Activated T-cell treated with anti-CD3 and anti-CD28 coated beads, Interleukin-2, amount 50 U/mL, for 4 hours (primary cell): ENCODE measurements at regions not wholly inside any gene's neighbourhood (a gene's known extent, or its start where the extent isn't known, plus 50 kb on each side); places are given as distances from the start of the nearest gene placed in this dataset.
"Not testable (repeated sequence)": the region's sequence is repeated elsewhere in the genome, so short reads cannot be mapped to it uniquely, and the experiment has no call there.

Experiments
- ATAC-seq, 2 donors: fragments of 200-7000 bp; cut with Tn5 transposase; one replicate each; pipeline ENCODE4 v1.10.0; 2021
- DNase-seq: peaks from one replicate; pipeline ENCODE4 v3.0.0-alpha.2; 2020
- H3K27me3 Mint-ChIP-seq: one replicate; pipeline ENCODE4 v1.8.0; 2021; ENCODE audit warnings: low read depth, mixed read lengths
- H3K36me3 Mint-ChIP-seq: one replicate; pipeline ENCODE4 v1.8.0; 2022; ENCODE audit warnings: mixed read lengths; ENCODE audit not compliant: insufficient read depth
- H3K4me1 Mint-ChIP-seq: one replicate; pipeline ENCODE4 v1.8.0; 2021; ENCODE audit warnings: low read depth, mixed read lengths
- H3K4me3 Mint-ChIP-seq: one replicate; pipeline ENCODE4 v1.8.0; 2021; ENCODE audit warnings: mild to moderate bottlenecking, moderate library complexity, mixed read lengths
- H3K9me3 Mint-ChIP-seq: one replicate; pipeline ENCODE4 v1.8.0; 2021; ENCODE audit warnings: mixed read lengths

DNA sequence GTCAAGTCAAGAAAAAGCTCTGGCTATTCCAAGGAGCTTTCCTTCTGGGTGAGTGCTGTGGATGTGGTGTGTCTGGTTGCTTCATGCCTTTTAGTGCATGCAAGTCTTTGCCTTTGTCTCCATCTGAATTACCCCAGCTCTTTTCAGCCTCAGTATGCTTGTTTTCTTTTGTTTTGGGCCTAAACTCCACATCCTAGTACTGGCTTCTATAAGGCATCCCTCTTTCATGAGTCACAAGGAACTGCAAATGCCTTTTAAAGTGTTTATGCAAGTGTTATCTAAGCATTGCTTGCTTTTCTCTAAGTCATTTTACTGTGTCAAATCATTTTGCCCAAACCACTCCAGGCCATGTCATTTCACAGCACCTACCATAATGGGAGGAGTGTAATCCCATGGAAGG is 132.1 kb downstream of the PLCE1 start:
- no peaks in the 10 kb centered on the region for H3K27me3 Mint-ChIP-seq
- DNase-seq: no peak

DNA sequence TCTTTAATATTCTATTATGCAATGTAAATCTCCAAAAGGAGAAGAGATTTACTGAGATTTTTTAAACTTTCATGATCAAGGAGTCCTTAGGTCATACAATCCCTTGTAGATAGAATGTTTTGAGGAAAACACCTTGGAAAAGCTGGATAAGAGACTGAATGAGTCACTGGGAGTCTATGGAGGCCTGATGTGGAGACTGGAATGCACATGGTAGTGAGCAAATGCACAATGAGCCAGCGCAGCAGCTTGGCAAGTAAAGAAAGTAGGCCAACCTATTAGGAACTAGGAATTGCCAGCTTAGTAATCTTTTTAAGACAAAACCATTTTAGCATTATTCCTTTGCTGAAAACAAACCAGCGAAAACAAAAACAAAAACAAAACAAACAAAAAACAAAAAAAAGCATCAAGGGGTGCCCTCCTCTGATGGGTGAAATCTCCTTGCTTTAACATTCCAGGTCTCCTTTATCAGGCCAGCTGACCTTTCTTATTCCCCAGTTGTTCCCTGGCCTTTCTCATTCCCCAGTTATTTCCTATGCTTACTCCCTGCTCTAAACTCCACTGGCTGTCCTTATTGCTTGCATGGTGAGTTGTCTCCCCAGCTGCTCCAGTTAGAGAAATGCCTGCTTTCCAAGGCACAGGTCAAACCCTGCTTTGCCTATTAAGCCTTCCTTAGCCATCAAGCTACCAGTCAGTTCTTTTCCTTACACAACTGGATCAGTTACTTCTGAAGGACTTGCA is 135.8 kb downstream of the PLCE1 start:
- Mint-ChIP-seq H3K4me3 (no peak overlapping the region), H3K4me1 (no peaks in the 10 kb centered on the region), H3K27me3 (no peaks in the 10 kb centered on the region), H3K36me3 (no peaks in the 10 kb centered on the region), H3K9me3 (no peaks in the 10 kb centered on the region)
- DNase-seq (no peak), ATAC-seq (no peak)

More for the DNA sequence above, 132.1 kb downstream of the PLCE1 start:
- Mint-ChIP-seq H3K9me3 (no peaks in the 10 kb centered on the region), H3K4me1 (no peaks in the 10 kb centered on the region), H3K4me3 (no peak overlapping the region), H3K36me3 (no peaks in the 10 kb centered on the region)
- no peak for ATAC-seq

- H3K36me3 Mint-ChIP-seq: no peaks in the 10 kb centered on the region
- no peaks in the 10 kb centered on the region for H3K27me3 Mint-ChIP-seq
- H3K4me3 Mint-ChIP-seq: no peak overlapping the region
- ATAC-seq: no peak
- H3K9me3 Mint-ChIP-seq: no peaks in the 10 kb centered on the region
- no peak for DNase-seq
- H3K4me1 Mint-ChIP-seq: no peaks in the 10 kb centered on the region
Observed at GRCh38 chr10:94131885-94132284, 138.2 kb downstream of the PLCE1 start.

DNA sequence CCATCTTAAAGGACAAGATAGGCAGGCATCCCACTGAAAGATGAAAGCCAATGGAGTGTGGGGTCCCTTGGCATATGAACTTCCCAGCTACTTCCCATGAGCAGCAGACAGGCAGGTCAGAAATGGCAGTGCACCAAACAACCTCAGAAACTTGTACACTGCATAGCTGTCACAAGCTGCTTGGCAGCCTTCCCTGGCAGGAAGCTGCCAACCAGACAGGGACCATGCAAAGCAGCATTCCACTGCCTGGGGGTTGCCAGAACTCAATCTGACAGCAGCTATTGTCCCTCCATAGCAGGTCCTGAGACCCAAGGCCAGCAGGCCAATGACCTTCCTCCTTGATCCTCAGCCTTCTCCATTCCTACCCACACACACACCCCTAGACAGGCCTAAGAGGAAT is 139.5 kb downstream of the PLCE1 start:
- Mint-ChIP-seq H3K27me3 (peaks cover 2% of the 10 kb centered on the region), H3K4me3 (no peak overlapping the region), H3K4me1 (no peaks in the 10 kb centered on the region), H3K9me3 (no peaks in the 10 kb centered on the region), H3K36me3 (no peaks in the 10 kb centered on the region)
- DNase-seq (no peak), ATAC-seq (no peak)

DNA sequence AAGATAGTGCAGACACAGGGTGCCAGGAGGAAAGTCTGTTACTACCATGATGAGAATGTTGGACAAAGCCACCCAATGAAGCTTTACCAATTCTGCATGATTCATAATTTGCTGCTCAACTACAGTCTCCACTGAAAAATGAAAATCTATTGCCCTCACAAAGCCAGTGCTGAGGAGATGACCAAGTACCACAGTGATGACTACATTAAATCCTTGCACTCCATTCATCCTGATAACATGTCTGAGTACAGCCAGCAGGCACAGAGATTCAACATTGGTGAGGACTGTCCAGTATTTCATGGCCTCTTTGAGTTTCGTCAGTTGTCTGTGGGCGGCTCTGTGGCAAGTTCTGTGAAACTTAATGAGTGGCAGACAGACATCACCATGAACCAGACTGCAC is 144.0 kb downstream of the PLCE1 start:
- Mint-ChIP-seq H3K27me3 (peaks cover 2% of the 10 kb centered on the region), H3K9me3 (no peaks in the 10 kb centered on the region), H3K4me3 (no peak overlapping the region), H3K36me3 (no peaks in the 10 kb centered on the region), H3K4me1 (no peaks in the 10 kb centered on the region)
- ATAC-seq (no peak), DNase-seq (no peak)

DNA sequence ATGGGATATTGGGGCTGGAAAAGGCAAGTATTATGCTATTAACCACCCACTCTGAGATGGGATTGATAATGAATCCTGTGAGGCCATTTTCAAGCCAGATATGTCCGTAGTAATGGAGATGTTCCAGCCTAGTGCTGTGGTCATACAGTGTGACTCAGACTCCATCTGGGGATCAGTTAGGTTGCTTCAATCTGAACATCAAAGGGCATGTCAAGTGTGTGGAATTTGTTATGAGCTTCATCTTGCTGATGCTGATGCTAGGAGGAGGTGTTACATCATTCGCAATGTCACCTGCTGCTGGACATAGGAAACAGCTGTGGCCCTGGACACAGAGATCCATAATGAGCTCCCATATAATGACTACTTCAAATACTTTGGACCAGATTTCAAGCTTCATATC is 144.7 kb downstream of the PLCE1 start:
- Mint-ChIP-seq H3K4me3 (no peak overlapping the region), H3K4me1 (no peaks in the 10 kb centered on the region), H3K27me3 (peaks cover 2% of the 10 kb centered on the region), H3K36me3 (no peaks in the 10 kb centered on the region), H3K9me3 (no peaks in the 10 kb centered on the region)
- ATAC-seq (no peak), DNase-seq (no peak)

- no peaks in the 10 kb centered on the region for H3K4me1 Mint-ChIP-seq
- no peaks in the 10 kb centered on the region for H3K9me3 Mint-ChIP-seq
- H3K27me3 Mint-ChIP-seq: no peaks in the 10 kb centered on the region
- H3K4me3 Mint-ChIP-seq: no peak overlapping the region
- ATAC-seq (no peak), DNase-seq (no peak)
- no peaks in the 10 kb centered on the region for H3K36me3 Mint-ChIP-seq
Observed at GRCh38 chr10:94143261-94143660, 149.5 kb downstream of the PLCE1 start.

GRCh38 chr10:94146313-94146712 is 152.6 kb downstream of the PLCE1 start:
- DNase-seq (no peak), ATAC-seq (no peak)
- Mint-ChIP-seq H3K36me3 (no peaks in the 10 kb centered on the region), H3K9me3 (no peaks in the 10 kb centered on the region), H3K27me3 (no peaks in the 10 kb centered on the region), H3K4me3 (no peak overlapping the region), H3K4me1 (no peaks in the 10 kb centered on the region)

- no peaks in the 10 kb centered on the region for H3K4me1 Mint-ChIP-seq
- no peaks in the 10 kb centered on the region for H3K9me3 Mint-ChIP-seq
- no peak overlapping the region for H3K4me3 Mint-ChIP-seq
- no peaks in the 10 kb centered on the region for H3K27me3 Mint-ChIP-seq
- no peaks in the 10 kb centered on the region for H3K36me3 Mint-ChIP-seq
- ATAC-seq: no peak
- no peak for DNase-seq
Observed at GRCh38 chr10:94146746-94147145, 153.0 kb downstream of the PLCE1 start.

DNA sequence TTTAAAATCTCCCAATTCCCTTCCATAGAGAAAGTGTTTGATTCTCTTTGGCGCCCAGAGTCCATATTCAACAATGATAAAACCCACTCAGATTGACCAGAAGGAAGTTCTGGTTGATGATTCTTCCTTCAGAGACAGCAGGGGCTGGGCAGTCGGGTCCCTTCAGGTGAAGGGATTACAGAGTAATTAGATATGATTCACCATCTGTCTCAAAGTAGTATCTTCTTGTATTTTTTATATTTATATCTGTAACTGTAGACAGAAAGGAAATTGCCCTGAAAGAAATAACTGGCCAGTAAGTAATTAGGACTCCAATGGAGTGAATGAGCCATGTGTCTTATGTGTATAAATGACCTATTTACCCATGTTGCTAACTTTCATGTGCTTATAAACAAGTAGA is 156.0 kb downstream of the PLCE1 start:
- ATAC-seq (no peak), DNase-seq (no peak)
- Mint-ChIP-seq H3K36me3 (no peaks in the 10 kb centered on the region), H3K9me3 (no peaks in the 10 kb centered on the region), H3K4me1 (no peaks in the 10 kb centered on the region), H3K4me3 (no peak overlapping the region), H3K27me3 (no peaks in the 10 kb centered on the region)

DNA sequence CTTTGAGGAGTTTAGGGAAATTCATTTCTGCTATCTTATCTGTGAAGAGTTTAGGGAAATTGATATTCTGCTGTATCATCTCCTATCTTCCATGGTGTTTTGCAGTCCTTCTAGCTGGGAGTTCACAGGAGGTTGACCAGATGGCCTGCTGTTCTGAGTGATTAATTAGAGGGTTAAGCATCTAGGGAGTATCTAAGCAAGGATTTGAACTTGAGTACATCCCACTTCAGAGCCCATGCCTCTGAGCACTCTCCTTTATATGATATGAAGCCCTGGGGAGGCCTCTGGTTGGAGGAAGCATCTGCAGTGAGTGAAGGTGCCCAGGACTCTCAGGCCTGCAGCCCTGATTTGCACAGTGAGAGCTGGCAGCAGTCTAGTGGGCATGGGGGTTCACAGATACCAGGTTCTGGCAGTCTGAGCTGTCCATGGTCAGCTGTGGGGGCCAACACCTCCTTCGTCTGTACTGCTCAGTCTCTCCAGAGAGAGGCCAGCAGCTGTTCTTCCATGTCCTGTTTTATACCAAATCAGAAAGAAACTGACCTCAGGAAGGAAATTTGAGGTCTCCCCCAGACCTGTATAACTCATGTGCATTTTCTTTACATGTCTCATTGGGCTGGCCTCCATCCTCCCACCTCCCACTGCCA is 156.9 kb downstream of the PLCE1 start:
- Mint-ChIP-seq H3K27me3 (no peaks in the 10 kb centered on the region), H3K36me3 (no peaks in the 10 kb centered on the region), H3K4me1 (no peaks in the 10 kb centered on the region), H3K4me3 (no peak overlapping the region), H3K9me3 (no peaks in the 10 kb centered on the region)
- ATAC-seq (no peak), DNase-seq (no peak)

DNA sequence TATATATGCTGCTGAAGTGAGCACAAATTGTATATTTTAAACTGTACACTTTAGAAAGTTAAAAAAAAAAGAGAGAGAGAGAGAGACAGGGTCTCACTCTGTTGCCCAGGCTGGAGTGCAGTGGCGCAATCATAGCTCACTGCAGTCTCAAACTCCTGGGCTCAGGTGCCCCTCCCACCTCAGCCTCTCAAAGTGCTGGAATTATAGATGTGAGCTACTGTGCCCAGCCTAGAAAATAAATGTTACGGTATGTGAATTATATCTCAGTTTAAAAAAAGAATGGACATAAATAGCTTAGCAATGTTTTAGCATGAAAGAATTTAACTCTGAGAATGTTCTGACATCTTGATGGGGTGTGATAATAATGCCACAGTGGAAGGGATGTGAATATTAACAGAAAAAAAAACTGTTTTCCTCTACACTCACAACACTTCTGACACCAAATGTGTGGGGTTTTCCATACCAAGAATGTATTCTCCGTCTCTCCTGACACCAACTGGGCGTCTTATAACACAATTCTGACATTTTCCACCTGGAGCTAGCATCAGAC is 162.1 kb downstream of the PLCE1 start:
- Mint-ChIP-seq H3K4me3 (no peak overlapping the region), H3K36me3 (no peaks in the 10 kb centered on the region), H3K27me3 (no peaks in the 10 kb centered on the region), H3K4me1 (no peaks in the 10 kb centered on the region), H3K9me3 (peaks cover 4% of the 10 kb centered on the region)
- no peak for ATAC-seq
- DNase-seq: no peak

DNA sequence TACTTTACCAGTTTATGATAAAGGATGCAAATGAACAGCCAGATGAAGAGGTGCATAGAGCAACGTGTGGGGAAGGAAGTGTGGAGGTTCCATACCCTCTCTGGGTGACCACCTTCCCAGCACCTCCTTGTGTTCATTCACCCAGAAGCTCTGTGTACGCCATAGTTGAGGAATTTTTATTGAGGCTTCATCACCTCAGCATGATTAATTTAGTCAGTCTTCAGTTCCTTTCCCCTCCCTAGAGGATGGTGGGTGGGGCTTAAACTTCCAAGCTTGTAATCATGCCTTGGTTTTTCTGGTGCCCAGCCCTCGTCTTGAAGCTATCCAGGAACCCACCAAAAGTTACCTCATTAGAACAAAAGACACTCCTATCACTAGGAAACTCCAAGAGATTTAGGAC is 162.7 kb downstream of the PLCE1 start:
- Mint-ChIP-seq H3K4me1 (no peaks in the 10 kb centered on the region), H3K36me3 (no peaks in the 10 kb centered on the region), H3K27me3 (no peaks in the 10 kb centered on the region), H3K9me3 (peaks cover 4% of the 10 kb centered on the region), H3K4me3 (no peak overlapping the region)
- DNase-seq: no peak
- no peak for ATAC-seq

GRCh38 chr10:94165158-94165611 is 171.5 kb downstream of the PLCE1 start:
- H3K4me3 Mint-ChIP-seq, H3K36me3 Mint-ChIP-seq, H3K9me3 Mint-ChIP-seq, ATAC-seq, H3K27me3 Mint-ChIP-seq, H3K4me1 Mint-ChIP-seq, DNase-seq: not testable (repeated sequence)

- Mint-ChIP-seq H3K4me1 (no peaks in the 10 kb centered on the region), H3K4me3 (no peak overlapping the region), H3K36me3 (no peaks in the 10 kb centered on the region), H3K27me3 (peaks cover 8% of the 10 kb centered on the region), H3K9me3 (no peaks in the 10 kb centered on the region)
- no peak for DNase-seq
- no peak for ATAC-seq
Observed at GRCh38 chr10:94172332-94172731, 178.6 kb downstream of the PLCE1 start.
